ENCODE measurements at regions not wholly inside any gene's neighbourhood (a gene's known extent, or its start where the extent isn't known, plus 50 kb on each side); places are given as distances from the start of the nearest gene placed in this dataset.

GRCh38 chr21:26659757-26660156, 86.7 kb upstream of the CYYR1 start:
- TF ChIP-seq CTCF (IDR thresholded peaks at IDR 0.05) (no peak), EZH2 (IDR thresholded peaks at IDR 0.05) (no peak)
